GM23248 (cell line): ENCODE measurements at regions not wholly inside any gene's neighbourhood (a gene's known extent, or its start where the extent isn't known, plus 50 kb on each side); places are given as distances from the start of the nearest gene placed in this dataset.

Source experiments
- EZH2 ChIP-seq: fragments of 200-600 bp; sonication (generic); IDR thresholded peaks from 2 replicates; pipeline ENCODE4 v1.6.1; 2018; ENCODE audit warnings: antibody characterized with exemption, mild to moderate bottlenecking; ENCODE audit not compliant: insufficient read depth, poor library complexity, severe bottlenecking
- EZH2phosphoT487 ChIP-seq: fragments of 200-600 bp; sonication (generic); IDR thresholded peaks from 2 replicates; pipeline ENCODE4 v1.6.1; 2018; ENCODE audit warnings: antibody characterized with exemption, moderate library complexity, mild to moderate bottlenecking, low read depth; ENCODE audit not compliant: insufficient read depth

DNA sequence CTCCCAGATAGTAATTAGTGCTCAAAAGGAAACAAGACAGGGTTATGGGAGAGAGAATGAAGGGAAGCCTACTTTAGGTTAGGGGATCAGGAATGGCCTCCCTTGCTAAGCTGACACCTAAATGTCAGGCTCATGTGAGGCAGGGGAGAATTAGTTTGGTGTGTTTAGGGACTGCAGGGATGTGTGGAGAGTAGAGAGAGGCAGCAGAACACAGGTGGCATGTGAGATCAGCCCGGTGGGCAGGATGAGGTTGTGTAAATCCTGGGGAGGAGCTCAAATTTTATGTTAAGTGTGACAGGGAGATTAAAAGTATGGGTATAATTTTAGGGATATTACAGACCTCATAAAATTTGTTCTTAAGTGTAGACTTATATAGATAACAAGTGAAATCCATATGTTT, 56.2 kb upstream of the ZNF438 start:
- TF ChIP-seq EZH2 (no peak), EZH2phosphoT487 (no peak)
